NCI-H2171 treated with DMSO at 0.1 percent for 48 hours (cell line): ENCODE measurements at regions not wholly inside any gene's neighbourhood (a gene's known extent, or its start where the extent isn't known, plus 50 kb on each side); places are given as distances from the start of the nearest gene placed in this dataset.

Source experiments
- DNase-seq: peaks from one replicate; lab custom pipeline; 2025; lab: John Stamatoyannopoulos, UW

GRCh38 chr5:74576941-74577456, 63.5 kb downstream of the ENC1 start:
- no peak for DNase-seq

GRCh38 chr5:74575741-74576538, 64.6 kb downstream of the ENC1 start:
- DNase-seq = no peak

- no peak for DNase-seq
Measured at GRCh38 chr5:74570250-74570649, 70.3 kb downstream of the ENC1 start.

GRCh38 chr5:74567411-74567995, 73.0 kb downstream of the ENC1 start:
- no peak for DNase-seq

GRCh38 chr5:74562122-74562521, 78.4 kb downstream of the ENC1 start:
- DNase-seq = no peak

GRCh38 chr5:74560245-74560644, 80.3 kb downstream of the ENC1 start:
- DNase-seq = no peak

- DNase-seq = no peak
Measured at GRCh38 chr5:74556631-74557595, 83.6 kb downstream of the ENC1 start.

- no peak for DNase-seq
Measured at GRCh38 chr5:74556006-74556405, 84.5 kb downstream of the ENC1 start.

GRCh38 chr5:74552101-74552500, 88.4 kb downstream of the ENC1 start:
- no peak for DNase-seq

GRCh38 chr5:74550927-74551326, 89.6 kb downstream of the ENC1 start:
- DNase-seq = no peak

- no peak for DNase-seq
Measured at GRCh38 chr5:74549384-74549783, 91.1 kb downstream of the ENC1 start.

- no peak for DNase-seq
Measured at GRCh38 chr5:74546796-74547195, 93.7 kb downstream of the ENC1 start.

- no peak for DNase-seq
Measured at GRCh38 chr5:74544811-74545210, 95.7 kb downstream of the ENC1 start.

GRCh38 chr5:74543162-74543995, 97.1 kb downstream of the ENC1 start:
- no peak for DNase-seq

- no peak for DNase-seq
Measured at GRCh38 chr5:74542482-74542881, 98.0 kb downstream of the ENC1 start.

- no peak for DNase-seq
Measured at GRCh38 chr5:74541381-74541781, 99.1 kb downstream of the ENC1 start.

GRCh38 chr5:74540622-74541021, 99.9 kb downstream of the ENC1 start:
- no peak for DNase-seq

- no peak for DNase-seq
Measured at GRCh38 chr5:74539986-74540385, 100.5 kb downstream of the ENC1 start.

- DNase-seq = no peak
Measured at GRCh38 chr5:74538206-74538661, 102.3 kb downstream of the ENC1 start.

GRCh38 chr5:74536658-74537057, 103.9 kb downstream of the ENC1 start:
- no peak for DNase-seq

GRCh38 chr5:74535926-74536325, 104.6 kb downstream of the ENC1 start:
- DNase-seq = no peak
